Chondrocyte (in vitro differentiated cells): ENCODE measurements at regions not wholly inside any gene's neighbourhood (a gene's known extent, or its start where the extent isn't known, plus 50 kb on each side); places are given as distances from the start of the nearest gene placed in this dataset.
"Not testable (repeated sequence)": the region's sequence is repeated elsewhere in the genome, so short reads cannot be mapped to it uniquely, and the experiment has no call there.

ENCODE experiments used
- DNase-seq: peaks from one replicate; pipeline ENCODE4 v3.0.0; 2021; ENCODE audit warnings: mixed read lengths, low spot score
- H3K27ac Mint-ChIP-seq: one replicate; pipeline ENCODE4 v1.8.0; 2021; ENCODE audit warnings: mild to moderate bottlenecking, moderate library complexity, mixed read lengths; ENCODE audit not compliant: unreplicated experiment
- H3K27me3 Mint-ChIP-seq: 2 replicates; pipeline ENCODE4 v1.8.0; 2021; ENCODE audit warnings: low read depth, mixed read lengths
- H3K36me3 Mint-ChIP-seq: 2 replicates; pipeline ENCODE4 v1.8.0; 2021; ENCODE audit warnings: low read depth, mixed read lengths
- H3K4me1 Mint-ChIP-seq: 2 replicates; pipeline ENCODE4 v1.8.0; 2021; ENCODE audit warnings: low read depth, mild to moderate bottlenecking, mixed read lengths
- H3K4me3 Mint-ChIP-seq: one replicate; pipeline ENCODE4 v1.8.0; 2021; ENCODE audit warnings: mild to moderate bottlenecking, moderate library complexity, mixed read lengths; ENCODE audit not compliant: unreplicated experiment
- H3K9me3 Mint-ChIP-seq: 2 replicates; pipeline ENCODE4 v1.8.0; 2021; ENCODE audit warnings: low read depth, mixed read lengths
- TF ChIP-seq, protein P1 (sequence below): fragments of 200-600 bp; sonication (generic); IDR thresholded peaks from 2 replicates; pipeline ENCODE4 v1.5.0; 2021; ENCODE audit warnings: antibody characterized with exemption, mild to moderate bottlenecking, moderate library complexity

DNA sequence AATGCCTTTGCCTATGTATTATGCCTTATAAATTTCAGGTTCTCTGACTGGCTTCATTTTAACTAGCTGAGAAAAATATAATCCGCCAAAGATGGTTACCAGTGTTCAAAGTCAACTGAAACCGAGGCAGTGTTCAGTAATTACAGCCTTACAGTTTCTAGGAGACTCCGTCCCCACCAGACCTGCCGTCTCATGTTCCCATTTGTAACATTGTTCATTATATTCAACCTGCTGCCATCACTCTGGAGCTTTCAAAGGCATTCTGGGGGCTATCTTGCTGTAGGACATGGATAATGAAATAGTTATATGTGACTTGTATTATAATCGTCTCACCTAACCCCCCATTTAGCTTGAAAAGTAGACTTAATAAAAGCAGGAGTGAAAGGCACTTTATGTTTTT, 302.5 kb downstream of the RWDD3 start:
- no peaks in the 10 kb centered on the region for H3K4me1 Mint-ChIP-seq
- H3K27ac Mint-ChIP-seq, result no peak overlapping the region
- DNase-seq, result no peak
- TF ChIP-seq, protein P1, sequence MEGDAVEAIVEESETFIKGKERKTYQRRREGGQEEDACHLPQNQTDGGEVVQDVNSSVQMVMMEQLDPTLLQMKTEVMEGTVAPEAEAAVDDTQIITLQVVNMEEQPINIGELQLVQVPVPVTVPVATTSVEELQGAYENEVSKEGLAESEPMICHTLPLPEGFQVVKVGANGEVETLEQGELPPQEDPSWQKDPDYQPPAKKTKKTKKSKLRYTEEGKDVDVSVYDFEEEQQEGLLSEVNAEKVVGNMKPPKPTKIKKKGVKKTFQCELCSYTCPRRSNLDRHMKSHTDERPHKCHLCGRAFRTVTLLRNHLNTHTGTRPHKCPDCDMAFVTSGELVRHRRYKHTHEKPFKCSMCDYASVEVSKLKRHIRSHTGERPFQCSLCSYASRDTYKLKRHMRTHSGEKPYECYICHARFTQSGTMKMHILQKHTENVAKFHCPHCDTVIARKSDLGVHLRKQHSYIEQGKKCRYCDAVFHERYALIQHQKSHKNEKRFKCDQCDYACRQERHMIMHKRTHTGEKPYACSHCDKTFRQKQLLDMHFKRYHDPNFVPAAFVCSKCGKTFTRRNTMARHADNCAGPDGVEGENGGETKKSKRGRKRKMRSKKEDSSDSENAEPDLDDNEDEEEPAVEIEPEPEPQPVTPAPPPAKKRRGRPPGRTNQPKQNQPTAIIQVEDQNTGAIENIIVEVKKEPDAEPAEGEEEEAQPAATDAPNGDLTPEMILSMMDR, result no peak
- no peaks in the 10 kb centered on the region for H3K36me3 Mint-ChIP-seq
- H3K4me3 Mint-ChIP-seq, result no peak overlapping the region
- H3K9me3 Mint-ChIP-seq, result peaks cover 7% of the 10 kb centered on the region
- H3K27me3 Mint-ChIP-seq, result peaks cover 3% of the 10 kb centered on the region

DNA sequence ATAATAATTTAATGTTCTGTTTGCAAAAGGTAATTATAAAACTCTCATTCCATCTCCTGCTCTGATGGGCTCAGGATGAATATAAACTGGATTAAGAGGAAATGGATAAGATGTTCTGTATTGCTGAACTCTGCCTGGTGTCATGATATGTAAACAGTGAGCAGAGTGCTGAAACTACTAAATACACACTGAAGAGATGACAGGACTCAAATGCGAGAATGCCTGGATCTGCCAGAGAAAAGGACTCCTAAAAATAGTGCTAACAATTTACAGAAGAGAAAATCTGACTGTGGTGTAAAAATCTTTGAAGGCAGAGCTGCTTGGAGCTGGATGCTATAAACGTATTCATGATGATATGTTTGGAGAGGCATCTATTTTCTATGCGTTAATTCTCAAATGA, 303.2 kb downstream of the RWDD3 start:
- Mint-ChIP-seq H3K4me1 (no peaks in the 10 kb centered on the region), H3K4me3 (no peak overlapping the region), H3K9me3 (peaks cover 7% of the 10 kb centered on the region), H3K36me3 (no peaks in the 10 kb centered on the region), H3K27me3 (peaks cover 3% of the 10 kb centered on the region), H3K27ac (no peak overlapping the region)
- TF ChIP-seq, protein P1, result no peak
- DNase-seq, result no peak

- not testable (repeated sequence) for H3K4me3 Mint-ChIP-seq, H3K36me3 Mint-ChIP-seq, H3K9me3 Mint-ChIP-seq, DNase-seq, H3K27me3 Mint-ChIP-seq, H3K27ac Mint-ChIP-seq, H3K4me1 Mint-ChIP-seq
Observed at GRCh38 chr1:95538242-95538641, 304.2 kb downstream of the RWDD3 start.

DNA sequence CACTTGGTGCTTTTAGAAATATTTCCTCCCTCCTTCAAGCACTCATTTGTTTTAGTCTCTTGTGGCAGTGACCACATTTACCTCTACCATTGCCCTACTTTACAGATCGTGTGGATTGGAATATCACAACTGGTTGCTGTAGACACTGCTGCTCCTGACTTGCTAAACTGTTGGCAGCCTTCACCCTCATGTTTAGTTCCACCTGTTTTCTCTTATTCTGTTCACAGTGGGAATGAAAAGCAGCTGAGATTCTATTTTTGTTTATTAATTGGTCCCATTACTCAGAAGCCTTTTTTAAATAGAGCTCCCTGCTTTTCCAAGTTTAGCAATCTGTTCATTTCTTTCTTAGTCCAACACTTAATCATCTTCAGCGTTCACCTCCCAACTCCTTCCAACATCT, 308.9 kb downstream of the RWDD3 start:
- H3K4me1 Mint-ChIP-seq, result no peaks in the 10 kb centered on the region
- H3K36me3 Mint-ChIP-seq, result no peaks in the 10 kb centered on the region
- DNase-seq, result no peak
- H3K9me3 Mint-ChIP-seq, result peaks cover 7% of the 10 kb centered on the region
- H3K27ac Mint-ChIP-seq, result no peak overlapping the region
- TF ChIP-seq, protein P1, result no peak
- peaks cover 4% of the 10 kb centered on the region for H3K27me3 Mint-ChIP-seq
- H3K4me3 Mint-ChIP-seq, result no peak overlapping the region

- no peaks in the 10 kb centered on the region for H3K9me3 Mint-ChIP-seq
- no peak overlapping the region for H3K27ac Mint-ChIP-seq
- H3K27me3 Mint-ChIP-seq, result peaks cover 8% of the 10 kb centered on the region
- DNase-seq, result no peak
- no peaks in the 10 kb centered on the region for H3K4me1 Mint-ChIP-seq
- H3K36me3 Mint-ChIP-seq, result no peaks in the 10 kb centered on the region
- TF ChIP-seq, protein P1, result no peak
- no peak overlapping the region for H3K4me3 Mint-ChIP-seq
Observed at GRCh38 chr1:95547005-95547404, 313.0 kb downstream of the RWDD3 start.

- H3K27me3 Mint-ChIP-seq, result peaks cover 7% of the 10 kb centered on the region
Observed at GRCh38 chr1:95548211-95548610, 314.2 kb downstream of the RWDD3 start.

More at GRCh38 chr1:95548211-95548610, 314.2 kb downstream of the RWDD3 start:
- DNase-seq, result no peak
- Mint-ChIP-seq H3K36me3 (no peaks in the 10 kb centered on the region), H3K9me3 (no peaks in the 10 kb centered on the region), H3K4me3 (no peak overlapping the region), H3K4me1 (no peaks in the 10 kb centered on the region), H3K27ac (no peak overlapping the region)
- TF ChIP-seq, protein P1, result no peak
